Activated CD4-positive, alpha-beta T cell treated with anti-CD3 and anti-CD28 coated beads, Interleukin-2, amount 50 U/mL, for 1 hour (primary cell): ENCODE measurements at regions not wholly inside any gene's neighbourhood (a gene's known extent, or its start where the extent isn't known, plus 50 kb on each side); places are given as distances from the start of the nearest gene placed in this dataset.

Experiments used
- DNase-seq: peaks from one replicate; pipeline ENCODE4 v3.0.0-alpha.2; 2020

GRCh38 chr6:134477991-134478635, 160.2 kb upstream of the SGK1 start:
- no peak for DNase-seq

- no peak for DNase-seq
These were observed 157.0 kb upstream of the SGK1 start for GRCh38 chr6:134474955-134475354.

- DNase-seq, result no peak
These were observed 154.7 kb upstream of the SGK1 start for GRCh38 chr6:134472661-134473060.

GRCh38 chr6:134472046-134472445, 154.1 kb upstream of the SGK1 start:
- DNase-seq, result no peak

- no peak for DNase-seq
These were observed 152.6 kb upstream of the SGK1 start for GRCh38 chr6:134470457-134470975.

- DNase-seq, result no peak
These were observed 152.0 kb upstream of the SGK1 start for GRCh38 chr6:134469702-134470456.

- DNase-seq, result no peak
These were observed 150.7 kb upstream of the SGK1 start for GRCh38 chr6:134468633-134469032.

- DNase-seq, result no peak
These were observed 149.7 kb upstream of the SGK1 start for GRCh38 chr6:134467620-134468019.

GRCh38 chr6:134466771-134467525, 149.0 kb upstream of the SGK1 start:
- DNase-seq, result no peak

GRCh38 chr6:134464690-134465411, 146.9 kb upstream of the SGK1 start:
- DNase-seq, result no peak

GRCh38 chr6:134458857-134459657, 141.1 kb upstream of the SGK1 start:
- no peak for DNase-seq

GRCh38 chr6:134457941-134458340, 140.0 kb upstream of the SGK1 start:
- no peak for DNase-seq

GRCh38 chr6:134456226-134456625, 138.3 kb upstream of the SGK1 start:
- no peak for DNase-seq

- no peak for DNase-seq
These were observed 137.4 kb upstream of the SGK1 start for GRCh38 chr6:134455319-134455718.

GRCh38 chr6:134454794-134455193, 136.9 kb upstream of the SGK1 start:
- DNase-seq, result no peak

GRCh38 chr6:134453792-134454510, 136.0 kb upstream of the SGK1 start:
- DNase-seq, result no peak

- no peak for DNase-seq
These were observed 135.0 kb upstream of the SGK1 start for GRCh38 chr6:134452906-134453305.

GRCh38 chr6:134451529-134451928, 133.6 kb upstream of the SGK1 start:
- no peak for DNase-seq

- no peak for DNase-seq
These were observed 131.9 kb upstream of the SGK1 start for GRCh38 chr6:134449781-134450180.

- DNase-seq, result no peak
These were observed 131.1 kb upstream of the SGK1 start for GRCh38 chr6:134449004-134449403.

- no peak for DNase-seq
These were observed 130.0 kb upstream of the SGK1 start for GRCh38 chr6:134447883-134448387.
